Loucy (cell line): ENCODE measurements at regions not wholly inside any gene's neighbourhood (a gene's known extent, or its start where the extent isn't known, plus 50 kb on each side); places are given as distances from the start of the nearest gene placed in this dataset.
"Not testable (repeated sequence)": the region's sequence is repeated elsewhere in the genome, so short reads cannot be mapped to it uniquely, and the experiment has no call there.

ENCODE experiments used
- H2AFZ ChIP-seq: fragments of 200-600 bp; sonication (generic); 2 replicates; pipeline ENCODE4 v1.6.0; 2016; ENCODE audit warnings: antibody characterized with exemption, mild to moderate bottlenecking, low read length, moderate library complexity
- H3F3A ChIP-seq: fragments of 200-600 bp; 2 replicates; pipeline ENCODE4 v1.6.0; 2016; ENCODE audit warnings: antibody characterized with exemption, low read depth, mild to moderate bottlenecking
- H3K27me3 ChIP-seq: fragments of 200-600 bp; sonication (generic); 2 replicates; pipeline ENCODE4 v1.6.1; 2014; ENCODE audit warnings: low read length, mild to moderate bottlenecking; ENCODE audit not compliant: insufficient read depth, poor library complexity, severe bottlenecking
- H3K36me3 ChIP-seq: fragments of 200-600 bp; sonication (generic); 2 replicates; pipeline ENCODE4 v1.6.1; 2016; ENCODE audit warnings: low read length; ENCODE audit not compliant: insufficient read depth
- H3K4me1 ChIP-seq: fragments of 200-600 bp; sonication (generic); 2 replicates; pipeline ENCODE4 v1.5.1; 2014; ENCODE audit warnings: low read length, mild to moderate bottlenecking; ENCODE audit not compliant: insufficient read depth, poor library complexity, severe bottlenecking
- H3K4me2 ChIP-seq: fragments of 200-600 bp; sonication (generic); 2 replicates; pipeline ENCODE4 v1.6.0; 2014; ENCODE audit warnings: antibody characterized with exemption, low read length, low read depth, mild to moderate bottlenecking; ENCODE audit not compliant: poor library complexity, severe bottlenecking
- H3K4me3 ChIP-seq: fragments of 200-600 bp; sonication (generic); 2 replicates; pipeline ENCODE4 v1.5.1; 2014; ENCODE audit warnings: low read length, mild to moderate bottlenecking, mixed read lengths; ENCODE audit not compliant: poor library complexity, severe bottlenecking
- H3K79me2 ChIP-seq: fragments of 200-600 bp; sonication (generic); 2 replicates; pipeline ENCODE4 v1.6.1; 2014; ENCODE audit warnings: low read length; ENCODE audit not compliant: insufficient read depth
- H3K9ac ChIP-seq: fragments of 200-600 bp; sonication (generic); 2 replicates; pipeline ENCODE4 v1.6.0; 2014; ENCODE audit warnings: mild to moderate bottlenecking, low read depth, low read length, moderate library complexity; ENCODE audit not compliant: poor library complexity, severe bottlenecking
- H3K9me2 ChIP-seq: fragments of 200-600 bp; sonication (generic); replicated peaks from 2 replicates; pipeline ENCODE4 v1.6.1; 2016; ENCODE audit warnings: low read depth, low read length, mixed read lengths
- H3K9me3 ChIP-seq: fragments of 200-600 bp; sonication (generic); 2 replicates; pipeline ENCODE4 v1.6.1; 2014; ENCODE audit warnings: mild to moderate bottlenecking, antibody characterized with exemption, low read length, low read depth; ENCODE audit not compliant: insufficient read depth
- H4K20me1 ChIP-seq: fragments of 200-600 bp; sonication (generic); 2 replicates; pipeline ENCODE4 v1.6.0; 2014; ENCODE audit warnings: antibody characterized with exemption, low read length, mild to moderate bottlenecking; ENCODE audit not compliant: insufficient read depth, poor library complexity, severe bottlenecking
- EZH2phosphoT487 ChIP-seq: fragments of 200-600 bp; IDR thresholded peaks from 2 replicates; pipeline ENCODE4 v1.6.1; 2018; ENCODE audit warnings: antibody characterized with exemption, mild to moderate bottlenecking, moderate library complexity, borderline replicate concordance
- TF ChIP-seq, protein P1 (sequence below): fragments of 200-600 bp; sonication (generic); conservative IDR thresholded peaks from 2 replicates; pipeline ENCODE4 v1.5.1; 2014; ENCODE audit warnings: mild to moderate bottlenecking, antibody characterized with exemption, low read length

GRCh38 chr2:22458440-22458839 lies 926.5 kb upstream of the KLHL29 start:
- Histone ChIP-seq H3K9ac (no peak overlapping the region), H3K4me1 (no peaks in the 10 kb centered on the region), H3K4me2 (no peak overlapping the region), H3K27me3 (no peaks in the 10 kb centered on the region), H3K36me3 (no peaks in the 10 kb centered on the region), H3K4me3 (no peak overlapping the region), H3K79me2 (no peaks in the 10 kb centered on the region), H3K9me3 (no peaks in the 10 kb centered on the region), H3K9me2 (no peaks in the 10 kb centered on the region), H4K20me1 (no peaks in the 10 kb centered on the region), H2AFZ (no peak overlapping the region), H3F3A (no peaks in the 10 kb centered on the region)
- TF ChIP-seq EZH2phosphoT487, result no peak
- TF ChIP-seq, protein P1, sequence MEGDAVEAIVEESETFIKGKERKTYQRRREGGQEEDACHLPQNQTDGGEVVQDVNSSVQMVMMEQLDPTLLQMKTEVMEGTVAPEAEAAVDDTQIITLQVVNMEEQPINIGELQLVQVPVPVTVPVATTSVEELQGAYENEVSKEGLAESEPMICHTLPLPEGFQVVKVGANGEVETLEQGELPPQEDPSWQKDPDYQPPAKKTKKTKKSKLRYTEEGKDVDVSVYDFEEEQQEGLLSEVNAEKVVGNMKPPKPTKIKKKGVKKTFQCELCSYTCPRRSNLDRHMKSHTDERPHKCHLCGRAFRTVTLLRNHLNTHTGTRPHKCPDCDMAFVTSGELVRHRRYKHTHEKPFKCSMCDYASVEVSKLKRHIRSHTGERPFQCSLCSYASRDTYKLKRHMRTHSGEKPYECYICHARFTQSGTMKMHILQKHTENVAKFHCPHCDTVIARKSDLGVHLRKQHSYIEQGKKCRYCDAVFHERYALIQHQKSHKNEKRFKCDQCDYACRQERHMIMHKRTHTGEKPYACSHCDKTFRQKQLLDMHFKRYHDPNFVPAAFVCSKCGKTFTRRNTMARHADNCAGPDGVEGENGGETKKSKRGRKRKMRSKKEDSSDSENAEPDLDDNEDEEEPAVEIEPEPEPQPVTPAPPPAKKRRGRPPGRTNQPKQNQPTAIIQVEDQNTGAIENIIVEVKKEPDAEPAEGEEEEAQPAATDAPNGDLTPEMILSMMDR, result no peak

DNA sequence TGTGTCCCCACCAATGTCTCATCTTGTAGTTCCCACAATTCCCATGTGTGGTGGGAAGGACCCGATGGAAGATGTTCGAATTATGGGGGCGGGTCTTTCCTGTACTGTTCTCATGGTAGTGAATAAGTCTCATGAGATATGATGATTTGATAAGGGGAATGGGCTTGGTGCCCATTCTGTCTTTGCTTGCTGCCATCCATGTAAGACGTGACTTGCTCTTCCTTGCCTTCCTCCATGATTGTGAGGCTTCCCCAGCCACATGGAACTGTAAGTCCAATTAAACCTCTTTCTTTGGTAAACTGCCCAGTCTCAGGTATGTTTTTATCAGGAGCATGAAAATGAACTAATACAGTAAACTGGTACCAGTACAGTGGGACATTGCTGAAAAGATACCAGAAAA lies 909.9 kb upstream of the KLHL29 start:
- not testable (repeated sequence) for H3K4me1 ChIP-seq, H3F3A ChIP-seq, H3K4me2 ChIP-seq, H3K9me2 ChIP-seq, H3K27me3 ChIP-seq, H3K79me2 ChIP-seq, H3K4me3 ChIP-seq, H3K36me3 ChIP-seq, H4K20me1 ChIP-seq, H3K9me3 ChIP-seq, H2AFZ ChIP-seq, H3K9ac ChIP-seq

- TF ChIP-seq EZH2phosphoT487, result no peak
- TF ChIP-seq, protein P1, result no peak
- Histone ChIP-seq H2AFZ (no peak overlapping the region), H4K20me1 (no peaks in the 10 kb centered on the region), H3K79me2 (no peaks in the 10 kb centered on the region), H3K4me2 (no peak overlapping the region), H3K36me3 (no peaks in the 10 kb centered on the region), H3F3A (no peaks in the 10 kb centered on the region), H3K27me3 (no peaks in the 10 kb centered on the region), H3K4me1 (no peaks in the 10 kb centered on the region), H3K9me2 (no peaks in the 10 kb centered on the region), H3K9me3 (no peaks in the 10 kb centered on the region), H3K4me3 (no peak overlapping the region), H3K9ac (no peak overlapping the region)
These were observed 906.6 kb upstream of the KLHL29 start for GRCh38 chr2:22478329-22478728.

DNA sequence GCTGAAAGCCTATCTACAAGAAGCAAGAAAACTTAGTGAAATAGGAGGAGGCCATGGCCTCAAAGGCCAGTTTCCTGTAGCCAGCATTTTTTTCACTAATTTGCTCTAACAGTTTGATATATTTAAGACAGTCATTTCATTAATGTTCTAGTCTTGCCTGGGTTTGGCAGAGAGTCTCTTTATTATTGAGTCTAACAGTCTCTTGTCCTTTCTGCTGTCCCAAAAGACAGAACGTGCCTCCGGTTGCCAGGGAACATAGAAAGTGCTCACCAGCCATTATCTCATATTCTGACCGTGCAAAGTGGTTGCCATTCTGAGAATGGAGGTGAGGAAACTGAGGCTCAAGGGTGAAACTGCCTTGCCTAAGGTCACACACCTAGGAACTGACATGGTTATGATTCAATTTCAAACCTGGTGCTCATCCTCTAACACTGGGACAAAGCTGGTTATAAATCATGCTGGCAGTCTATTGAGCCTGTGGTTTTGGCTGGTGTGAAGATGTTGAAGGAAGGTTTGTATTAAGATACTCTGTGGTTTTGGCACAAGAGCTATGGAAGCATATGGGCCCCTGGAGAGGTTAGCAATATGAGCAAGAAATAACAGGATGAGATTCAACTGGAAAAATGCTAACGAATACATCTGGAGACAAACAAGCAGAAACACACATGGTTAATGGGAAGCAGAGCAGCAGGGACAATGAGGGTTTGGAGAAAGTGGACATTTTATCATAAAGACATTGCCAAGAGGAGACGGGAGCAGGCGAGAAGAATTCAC lies 903.3 kb upstream of the KLHL29 start:
- Histone ChIP-seq H3K9me2 (no peaks in the 10 kb centered on the region), H3K27me3 (no peaks in the 10 kb centered on the region), H4K20me1 (no peaks in the 10 kb centered on the region), H3K4me3 (no peak overlapping the region), H2AFZ (no peak overlapping the region), H3K9me3 (no peaks in the 10 kb centered on the region), H3K9ac (no peak overlapping the region), H3K4me1 (no peaks in the 10 kb centered on the region), H3F3A (no peaks in the 10 kb centered on the region), H3K79me2 (no peaks in the 10 kb centered on the region), H3K4me2 (no peak overlapping the region), H3K36me3 (no peaks in the 10 kb centered on the region)
- TF ChIP-seq EZH2phosphoT487, result no peak
- TF ChIP-seq, protein P1, result no peak
